MM.1S (cell line): ENCODE measurements at regions not wholly inside any gene's neighbourhood (a gene's known extent, or its start where the extent isn't known, plus 50 kb on each side); places are given as distances from the start of the nearest gene placed in this dataset.

ENCODE experiments used
- CTCF ChIP-seq: fragments of 300-600 bp; sonication (generic); IDR thresholded peaks from 2 replicates; pipeline ENCODE4 v1.5.1; 2016; ENCODE audit warnings: antibody characterized with exemption, low read length, mixed read lengths
- EZH2 ChIP-seq: fragments of 300-600 bp; sonication (generic); optimal IDR thresholded peaks from 2 replicates; pipeline ENCODE3; 2017; ENCODE audit warnings: low read depth, mild to moderate bottlenecking, antibody characterized with exemption, low read length, mixed read lengths
- EZH2phosphoT487 ChIP-seq: fragments of 300-600 bp; sonication (generic); IDR thresholded peaks from 2 replicates; pipeline ENCODE4 v1.6.1; 2018; ENCODE audit warnings: antibody characterized with exemption, low read length

- no peak for TF ChIP-seq CTCF
- TF ChIP-seq EZH2phosphoT487: no peak
- no peak for TF ChIP-seq EZH2
Observed at GRCh38 chr1:199817266-199817665, 210.2 kb upstream of the NR5A2 start.
